Activated CD4-positive, alpha-beta T cell treated with anti-CD3 and anti-CD28 coated beads, Interleukin-2, Interleukin-4, amounts not matched to agents 100 ng/mL and 50 ng/mL, durations not matched to agents 16 hours and 8 hours (primary cell): ENCODE measurements at regions not wholly inside any gene's neighbourhood (a gene's known extent, or its start where the extent isn't known, plus 50 kb on each side); places are given as distances from the start of the nearest gene placed in this dataset.
A peak's percentile ranks its signal among the peaks of the same experiment; 100 is the strongest.

Source experiments
- DNase-seq: peaks from one replicate; pipeline ENCODE4 v3.0.0-alpha.2; 2020; ENCODE audit warnings: low spot score

GRCh38 chr1:228796945-228797344, 61.7 kb downstream of the RHOU start:
- peak; percentile 28 for DNase-seq

GRCh38 chr1:228798035-228798434, 62.8 kb downstream of the RHOU start:
- DNase-seq, result no peak

GRCh38 chr1:228798548-228798947, 63.3 kb downstream of the RHOU start:
- no peak for DNase-seq

GRCh38 chr1:228799924-228800323, 64.6 kb downstream of the RHOU start:
- DNase-seq, result no peak

GRCh38 chr1:228801068-228801467, 65.8 kb downstream of the RHOU start:
- no peak for DNase-seq

- no peak for DNase-seq
Observed at GRCh38 chr1:228802386-228803220, 67.3 kb downstream of the RHOU start.

- DNase-seq, result no peak
Observed at GRCh38 chr1:228803421-228803820, 68.1 kb downstream of the RHOU start.

- no peak for DNase-seq
Observed at GRCh38 chr1:228804173-228804572, 68.9 kb downstream of the RHOU start.

GRCh38 chr1:228804640-228805413, 69.5 kb downstream of the RHOU start:
- peak; percentile 82 for DNase-seq

GRCh38 chr1:228807904-228808605, 72.8 kb downstream of the RHOU start:
- DNase-seq, result no peak

- DNase-seq, result peak; percentile 18
Observed at GRCh38 chr1:228809621-228810394, 74.5 kb downstream of the RHOU start.

- no peak for DNase-seq
Observed at GRCh38 chr1:228810395-228810758, 75.1 kb downstream of the RHOU start.

GRCh38 chr1:228810878-228811711, 75.8 kb downstream of the RHOU start:
- DNase-seq, result no peak

GRCh38 chr1:228811712-228812305, 76.5 kb downstream of the RHOU start:
- no peak for DNase-seq

GRCh38 chr1:228812961-228813360, 77.7 kb downstream of the RHOU start:
- DNase-seq, result no peak

GRCh38 chr1:228814176-228814575, 78.9 kb downstream of the RHOU start:
- DNase-seq, result no peak

GRCh38 chr1:228818296-228818695, 83.0 kb downstream of the RHOU start:
- DNase-seq, result no peak

- DNase-seq, result no peak
Observed at GRCh38 chr1:228818928-228819630, 83.8 kb downstream of the RHOU start.

- DNase-seq, result no peak
Observed at GRCh38 chr1:228821252-228821651, 86.0 kb downstream of the RHOU start.

- DNase-seq, result no peak
Observed at GRCh38 chr1:228823200-228823599, 87.9 kb downstream of the RHOU start.
